DMS 273 treated with DMSO at 0.1 percent for 48 hours (cell line): ENCODE measurements at regions not wholly inside any gene's neighbourhood (a gene's known extent, or its start where the extent isn't known, plus 50 kb on each side); places are given as distances from the start of the nearest gene placed in this dataset.
"Not testable (repeated sequence)": the region's sequence is repeated elsewhere in the genome, so short reads cannot be mapped to it uniquely, and the experiment has no call there.

Experiments used
- DNase-seq: peaks from one replicate; lab custom pipeline; 2025; lab: John Stamatoyannopoulos, UW

DNA sequence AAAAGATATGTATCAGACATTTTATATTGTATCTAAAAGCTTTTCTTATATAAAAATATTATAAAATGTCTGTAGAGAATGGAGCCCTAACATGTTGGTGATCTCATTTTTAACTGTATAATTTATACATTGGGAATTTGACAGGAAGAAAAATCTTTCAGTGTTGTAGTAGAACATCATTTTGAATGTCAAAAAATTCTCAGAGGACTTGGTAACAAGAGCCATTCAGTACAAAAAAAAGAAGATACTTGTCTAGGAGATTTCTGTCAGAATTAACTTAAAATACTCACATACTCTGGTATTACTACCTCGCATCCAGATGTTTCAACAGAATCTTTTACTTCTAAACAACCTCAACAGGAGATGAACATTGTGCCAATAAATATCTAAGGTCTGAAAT is 1277.9 kb downstream of the ROBO2 start:
- DNase-seq, result no peak

DNA sequence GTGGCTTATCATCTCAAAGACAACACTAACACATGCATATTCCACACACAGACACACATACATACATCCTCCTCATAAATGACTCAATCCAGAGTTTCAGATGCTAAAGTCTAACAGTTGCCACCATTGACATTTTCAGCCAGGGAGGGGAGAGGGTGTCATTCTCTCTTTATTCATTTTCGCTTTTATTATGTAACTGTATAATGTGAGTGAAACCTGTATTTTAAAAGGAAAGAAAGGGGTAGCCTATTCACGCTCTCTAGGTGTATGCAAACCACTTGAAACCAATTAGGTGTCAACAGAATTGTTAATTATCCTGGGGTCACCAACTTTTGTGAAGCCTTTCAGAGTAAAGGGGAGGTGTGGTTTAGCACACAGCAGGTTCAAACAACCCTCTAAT is 1282.9 kb downstream of the ROBO2 start:
- no peak for DNase-seq

DNA sequence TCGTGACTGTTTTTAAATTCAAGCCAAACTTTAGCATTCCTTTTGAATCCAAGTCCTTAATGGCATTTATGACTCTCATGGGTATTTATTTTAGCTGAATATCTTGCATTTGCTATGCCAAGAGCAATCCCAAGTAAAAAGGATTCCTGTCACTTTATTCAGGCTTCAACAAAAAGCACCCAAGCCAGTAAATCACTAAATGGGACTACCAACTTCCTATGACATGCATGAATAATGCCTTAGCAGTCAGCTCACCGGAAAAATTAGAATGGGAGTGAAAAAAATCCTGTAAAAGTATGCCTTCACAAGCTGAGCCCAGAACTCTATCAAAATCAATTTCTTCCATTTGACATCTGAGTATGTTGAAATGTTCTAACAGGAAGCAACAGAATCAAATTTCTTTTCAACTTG is 1297.9 kb downstream of the ROBO2 start:
- DNase-seq, result no peak

DNA sequence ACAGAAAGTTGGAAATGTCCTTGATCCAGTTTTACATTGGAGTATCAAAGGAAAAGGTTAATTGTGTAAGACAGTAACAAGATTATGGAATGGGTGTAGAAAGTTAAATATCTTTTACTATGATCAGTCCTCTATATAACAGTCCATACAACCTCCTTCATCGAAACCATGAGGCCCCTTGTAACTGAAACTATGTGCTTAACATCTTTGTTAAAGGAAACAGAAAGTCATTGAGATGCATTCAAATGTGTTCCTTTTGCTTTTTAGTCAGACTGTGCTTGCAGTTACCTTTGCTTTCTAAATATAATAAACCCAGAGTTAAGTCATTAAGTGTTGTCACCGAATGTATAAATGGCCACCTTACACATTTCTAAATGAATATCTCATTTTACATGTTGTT is 1298.5 kb downstream of the ROBO2 start:
- no peak for DNase-seq

DNA sequence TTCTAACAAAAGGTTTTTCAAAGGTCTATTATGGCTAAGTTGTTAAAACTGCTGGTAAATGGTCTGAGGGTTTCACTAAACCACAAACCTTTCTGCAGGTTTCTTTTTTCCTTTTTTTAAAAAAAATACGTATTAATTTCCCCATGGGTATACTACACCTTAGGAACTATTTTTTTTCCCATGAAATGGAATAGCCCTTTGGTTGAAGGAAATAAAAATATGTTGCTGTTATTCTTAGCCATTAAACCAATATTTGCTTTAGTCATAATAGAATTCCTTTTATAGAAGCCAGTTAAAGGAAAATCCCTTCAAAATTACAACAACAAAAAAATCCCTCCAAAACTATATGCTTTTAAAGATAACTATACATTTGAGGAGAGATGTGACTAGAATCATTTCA is 1303.3 kb downstream of the ROBO2 start:
- no peak for DNase-seq

DNA sequence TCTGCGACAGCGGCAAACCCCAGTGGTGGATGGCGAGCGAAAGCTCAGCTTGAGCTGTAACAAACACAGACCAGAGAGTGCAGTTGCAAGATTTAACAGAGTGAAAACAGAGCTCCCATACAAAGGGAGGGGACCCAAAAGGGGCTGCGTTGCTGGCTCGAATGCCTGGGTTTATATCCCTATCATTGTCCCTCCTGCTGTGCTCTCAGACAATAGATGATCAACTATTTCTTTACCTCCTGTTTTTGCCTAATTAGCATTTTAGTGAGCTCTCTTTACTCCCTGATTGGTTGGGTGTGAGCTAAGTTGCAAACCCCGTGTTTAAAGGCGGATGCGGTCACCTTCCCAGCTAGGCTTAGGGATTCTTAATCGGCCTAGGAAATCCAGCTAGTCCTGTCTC is 1304.4 kb downstream of the ROBO2 start:
- not testable (repeated sequence) for DNase-seq

DNA sequence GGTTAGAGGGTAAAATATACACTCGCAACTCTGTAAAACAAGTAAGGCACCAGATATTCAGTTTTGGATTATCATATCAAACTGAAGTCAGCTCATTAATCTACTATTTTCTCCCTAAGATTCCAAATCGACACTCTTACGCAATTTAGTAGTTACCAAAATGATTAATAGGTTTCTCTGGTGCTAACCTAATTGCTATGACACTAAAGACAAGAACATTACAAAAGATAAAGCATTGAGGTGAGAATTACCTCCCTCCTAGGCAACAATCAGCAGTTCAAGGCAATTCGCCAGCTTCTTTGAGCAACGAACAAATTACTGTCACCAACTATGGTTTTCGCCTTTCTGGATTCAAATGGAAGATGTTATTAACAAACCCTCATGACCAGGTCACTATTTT is 1305.0 kb downstream of the ROBO2 start:
- DNase-seq, result no peak

DNA sequence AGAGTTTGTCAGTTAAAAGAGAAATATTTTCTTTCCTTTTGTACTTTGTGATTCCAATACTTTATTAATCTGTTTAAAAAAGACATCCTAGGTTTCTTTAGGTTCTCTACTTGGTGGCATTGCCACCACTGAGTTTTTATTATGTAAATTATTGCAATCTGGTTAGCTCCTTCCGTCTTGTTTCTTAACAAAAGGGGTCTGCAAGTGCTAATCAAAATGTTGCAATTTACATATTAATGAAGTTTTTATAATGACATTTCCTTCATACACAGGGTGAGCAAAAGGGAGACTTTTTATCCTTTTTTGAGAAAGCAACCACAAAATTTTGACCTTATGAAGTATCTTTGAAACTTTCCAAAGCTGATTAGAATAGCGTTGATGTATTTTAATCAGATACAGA is 1307.3 kb downstream of the ROBO2 start:
- DNase-seq, result no peak

DNA sequence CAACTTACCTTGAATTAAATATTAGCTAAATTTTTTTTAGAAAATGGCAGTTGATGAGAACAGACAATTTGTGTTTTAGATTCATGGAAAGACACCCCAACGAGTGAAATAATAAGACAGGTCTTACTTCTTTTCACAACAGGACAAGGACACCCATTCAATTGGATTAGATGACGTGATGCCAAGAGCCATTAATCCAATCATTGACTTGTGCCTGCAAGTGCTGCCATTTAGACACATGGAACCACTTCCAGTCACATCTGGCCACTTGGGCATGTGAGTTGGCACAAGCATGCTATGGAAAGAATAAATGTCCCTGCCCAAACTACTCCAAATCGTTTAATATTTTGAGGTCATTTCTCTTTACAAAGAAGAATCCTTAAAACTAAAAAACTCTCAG is 1308.8 kb downstream of the ROBO2 start:
- DNase-seq, result no peak

DNA sequence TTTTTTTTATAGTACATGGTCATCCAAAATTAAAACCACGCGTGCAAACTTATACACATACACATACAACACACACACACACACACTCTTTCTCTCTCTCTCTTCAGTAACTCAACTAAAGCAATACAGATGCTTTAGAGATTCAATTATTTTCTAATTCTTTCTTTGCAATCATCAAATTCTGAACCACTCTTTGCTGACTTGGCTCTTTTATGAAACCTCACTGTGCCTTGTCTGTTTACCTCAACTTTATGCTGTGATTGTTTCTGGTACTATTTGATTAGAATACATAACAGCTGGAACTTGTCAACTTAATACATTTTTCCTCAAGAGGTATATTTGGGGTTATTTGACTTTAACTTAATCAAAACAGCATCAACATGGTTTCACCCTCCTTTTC is 1309.7 kb downstream of the ROBO2 start:
- DNase-seq, result no peak

DNA sequence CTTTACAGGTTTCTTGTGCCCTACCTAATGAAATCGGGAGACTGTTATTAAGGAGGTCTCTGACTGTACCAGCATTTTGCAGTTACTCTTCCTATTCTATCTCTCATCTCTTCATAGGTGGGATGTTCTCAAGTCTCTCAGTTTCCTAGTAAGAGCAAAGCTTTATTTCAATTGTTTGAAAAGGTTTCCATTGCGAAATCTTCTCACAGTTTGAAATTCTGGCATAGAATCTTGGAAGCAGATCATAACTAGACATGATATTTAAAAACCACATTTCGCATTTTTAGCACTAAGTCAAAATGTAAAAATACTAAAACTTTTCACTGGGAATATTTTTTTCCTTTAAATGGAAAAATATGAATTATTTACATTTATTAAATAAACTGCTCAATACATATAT is 1311.4 kb downstream of the ROBO2 start:
- no peak for DNase-seq

DNA sequence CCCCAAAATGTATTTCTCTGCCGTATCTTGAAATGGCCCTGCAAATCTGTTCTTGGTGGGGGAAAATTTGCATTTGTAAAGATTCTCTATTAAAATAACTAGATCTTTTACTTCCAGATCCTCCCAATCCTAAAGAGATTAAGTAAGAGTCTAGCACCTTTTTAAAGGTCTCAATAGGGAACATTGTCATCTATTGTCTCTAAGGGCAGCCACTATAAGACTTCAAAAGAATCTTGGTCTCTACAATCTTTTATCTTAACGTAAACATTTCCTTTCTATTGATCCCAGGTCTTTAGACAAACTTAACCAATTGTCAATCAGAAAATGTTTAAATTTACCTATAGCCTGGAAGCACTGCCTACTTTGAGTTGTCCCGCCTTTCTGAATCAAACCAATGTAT is 1313.3 kb downstream of the ROBO2 start:
- DNase-seq, result no peak

DNA sequence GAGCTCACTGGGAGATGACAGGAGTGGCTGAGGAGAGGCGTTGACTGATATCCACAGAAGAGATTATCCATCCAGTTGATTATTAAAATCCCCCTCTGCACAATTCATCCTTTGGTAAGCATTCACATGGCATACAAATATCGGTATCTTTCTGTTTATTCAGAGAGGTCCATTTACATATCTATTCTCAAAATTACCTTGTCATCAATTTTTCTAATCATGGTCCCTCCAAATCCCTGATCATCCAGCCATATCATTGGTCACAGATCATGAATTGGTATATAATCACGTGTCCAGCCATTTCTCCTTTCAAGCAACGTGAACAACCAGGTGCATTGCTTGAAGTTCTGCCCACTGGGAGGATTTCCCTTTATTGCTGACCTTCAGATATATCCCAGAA is 1321.0 kb downstream of the ROBO2 start:
- no peak for DNase-seq

DNA sequence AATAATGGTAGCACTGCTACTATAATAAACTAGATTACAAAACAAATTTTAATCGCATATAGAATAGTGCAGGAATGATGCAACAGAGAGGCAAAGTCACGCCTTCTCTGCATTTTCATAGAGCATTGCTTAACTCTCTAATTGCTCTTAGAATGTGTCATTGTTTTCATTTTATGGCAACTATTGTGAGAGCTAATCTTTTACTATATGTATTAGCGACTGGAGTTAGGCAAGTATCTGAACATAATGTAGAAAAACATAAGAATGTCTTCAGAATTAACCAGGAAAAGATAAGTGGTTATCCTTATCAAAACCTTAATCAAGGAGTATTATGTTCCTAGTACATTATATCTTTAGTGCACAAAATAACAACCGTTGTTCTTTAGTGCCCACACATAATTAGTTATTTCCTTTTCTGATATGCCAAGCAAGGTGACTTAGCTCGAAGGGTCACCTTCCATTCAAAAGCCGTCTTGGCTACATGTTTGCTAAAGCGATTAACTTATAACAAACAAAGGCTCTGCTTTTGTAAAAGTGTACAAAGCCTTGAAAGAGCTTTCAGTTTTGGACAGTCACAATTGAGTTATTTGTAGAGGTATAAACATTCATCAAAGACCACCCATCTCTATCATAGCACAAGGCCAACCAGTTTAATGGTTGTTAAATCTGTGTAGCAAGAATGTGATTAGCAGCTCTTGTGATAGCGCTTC is 1328.9 kb downstream of the ROBO2 start:
- DNase-seq, result no peak

DNA sequence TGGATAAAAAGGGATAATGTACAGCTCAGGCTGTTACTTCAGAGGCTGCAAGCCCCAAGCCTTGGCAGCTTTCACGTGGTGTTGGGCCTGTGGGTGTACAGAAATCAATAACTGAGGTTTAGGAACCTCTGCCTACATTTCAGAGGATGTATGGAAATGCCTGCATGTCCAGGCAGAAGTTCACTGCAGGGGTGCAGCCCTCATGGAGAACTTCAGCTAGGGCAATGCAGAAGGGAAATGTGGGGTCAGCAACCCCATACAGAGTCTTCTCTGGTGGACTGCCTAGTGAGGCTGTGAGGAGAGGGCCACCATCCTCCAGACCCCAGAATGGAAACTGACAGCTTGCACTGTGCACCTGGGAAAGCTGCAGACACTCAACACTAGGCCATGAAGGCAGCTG is 1350.3 kb downstream of the ROBO2 start:
- DNase-seq, result no peak

DNA sequence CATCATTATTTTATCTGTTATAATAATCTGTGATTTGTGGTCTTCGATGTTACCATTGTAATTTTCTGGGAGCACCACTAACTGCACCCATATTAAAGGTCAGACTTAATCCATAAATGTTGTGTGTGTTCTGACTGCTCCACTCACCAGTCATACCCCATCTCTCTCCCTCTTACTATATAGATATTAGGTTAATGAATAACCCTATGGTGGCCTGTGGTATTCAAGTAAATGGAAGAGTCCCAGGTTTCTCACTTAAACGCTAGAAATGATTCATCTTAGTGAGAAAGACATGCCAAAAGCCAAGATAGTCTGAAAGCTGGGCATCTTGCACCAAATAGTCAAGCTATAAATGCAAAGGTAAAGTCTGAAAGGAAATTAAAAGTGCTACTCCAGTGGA is 1358.5 kb downstream of the ROBO2 start:
- no peak for DNase-seq

DNA sequence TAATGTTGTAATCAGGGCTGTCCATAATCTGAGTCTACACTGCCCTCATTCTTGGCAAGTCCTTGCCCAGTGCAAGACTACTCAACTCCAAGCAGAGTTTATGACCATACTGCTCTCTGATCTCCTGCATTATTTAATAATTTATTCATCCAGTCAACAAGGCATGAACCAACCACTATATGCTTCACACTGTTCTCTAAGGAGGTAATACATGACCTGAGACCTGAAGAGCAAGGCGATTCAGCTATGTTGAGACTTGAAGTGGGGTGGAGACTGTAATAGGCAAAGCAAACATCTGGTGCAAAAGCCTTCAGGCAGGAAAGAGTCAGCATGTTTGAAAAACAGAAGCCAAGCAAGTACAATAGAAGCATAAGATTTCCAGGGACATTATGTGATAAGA is 1362.8 kb downstream of the ROBO2 start:
- no peak for DNase-seq

DNA sequence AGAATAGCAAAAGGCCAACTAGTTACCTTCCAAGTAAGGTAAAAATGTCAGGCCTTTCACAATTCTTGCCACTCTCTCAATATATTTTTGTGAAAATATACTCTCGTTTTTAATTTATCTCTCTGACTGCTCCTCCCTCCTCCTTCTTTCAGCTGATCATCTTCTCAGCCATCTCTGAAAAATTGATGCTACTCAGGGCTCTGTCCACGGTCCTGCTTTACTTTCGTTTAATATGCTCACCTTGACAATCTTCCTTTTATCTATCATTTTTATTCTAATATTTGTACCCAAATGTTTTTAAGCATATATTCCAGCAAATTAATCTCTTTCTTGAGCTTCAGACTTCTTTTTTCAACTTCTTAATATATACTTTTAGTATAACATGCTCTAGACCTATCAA is 1362.1 kb downstream of the ROBO1 start:
- DNase-seq, result no peak

DNA sequence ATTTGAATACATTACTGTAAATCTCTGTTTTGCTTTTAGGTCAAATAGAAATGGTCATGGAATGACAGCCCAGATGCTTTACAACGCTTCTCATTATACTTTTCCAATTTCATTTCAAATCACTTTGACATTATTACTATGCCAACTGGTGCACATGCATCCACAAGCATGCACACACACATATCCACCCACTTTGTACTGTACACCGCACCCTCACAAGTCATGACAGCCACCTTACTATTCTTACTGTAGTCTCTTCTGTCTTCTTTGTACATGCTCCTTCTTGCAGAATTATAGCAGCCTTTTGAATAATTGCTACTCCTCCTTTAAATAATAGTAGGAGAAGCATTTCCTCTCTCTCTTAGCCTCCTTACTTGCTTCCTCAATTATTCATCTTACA is 1361.4 kb downstream of the ROBO1 start:
- no peak for DNase-seq

DNA sequence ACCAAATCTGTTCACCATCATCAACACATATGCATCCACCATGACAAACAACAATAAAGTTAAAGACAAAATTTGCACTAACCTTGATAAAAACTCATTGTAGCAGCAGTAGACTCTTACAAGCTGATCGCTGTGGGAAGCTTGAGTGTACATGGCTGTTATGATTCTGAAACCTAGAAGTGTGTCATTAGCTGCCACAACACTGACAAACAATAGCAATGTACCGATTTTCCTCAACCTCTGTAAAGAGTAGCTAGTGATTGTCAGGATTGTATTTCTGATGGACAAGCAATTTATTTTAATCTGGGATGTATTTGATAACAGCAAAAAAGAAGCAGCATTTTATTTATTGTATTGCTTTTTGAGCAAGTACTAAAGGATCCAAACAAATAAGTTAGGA is 1357.7 kb downstream of the ROBO1 start:
- DNase-seq, result no peak

DNA sequence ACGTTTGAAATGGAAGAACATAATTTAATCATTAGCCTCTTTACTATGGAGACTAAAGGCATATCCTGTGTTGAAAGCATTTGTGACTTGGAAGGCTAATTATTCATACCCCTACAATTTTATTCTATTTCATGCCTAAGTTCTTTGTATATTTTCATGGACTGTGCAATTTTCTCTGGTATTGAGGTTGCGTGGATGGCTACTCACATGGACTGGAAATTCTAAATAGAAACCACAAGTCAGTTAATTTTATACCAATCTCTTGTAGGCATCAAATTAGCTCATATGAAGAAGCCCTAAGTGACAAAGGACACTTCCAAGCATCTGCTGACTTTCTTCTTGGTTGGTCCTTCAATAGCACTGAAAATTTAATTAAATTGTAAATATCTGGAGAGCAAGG is 1353.5 kb downstream of the ROBO1 start:
- no peak for DNase-seq

DNA sequence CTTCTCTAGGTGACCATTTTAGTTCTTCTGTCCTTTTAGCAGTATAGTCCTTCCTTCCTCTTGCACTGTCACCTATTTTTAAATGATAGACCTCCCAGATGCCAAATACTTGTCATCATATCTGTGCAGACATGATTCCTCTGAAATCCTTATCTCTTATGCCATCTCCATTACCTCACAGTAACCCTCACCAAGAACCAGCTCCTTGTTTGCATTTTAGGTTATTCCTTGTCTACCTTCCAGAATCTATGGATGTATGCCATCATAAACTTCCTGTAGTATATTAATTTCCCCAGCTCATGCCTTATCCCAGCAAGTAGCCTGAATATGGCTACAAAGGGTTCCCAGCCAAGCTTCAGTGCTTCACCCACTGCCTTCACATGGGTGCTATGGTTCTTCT is 1347.2 kb downstream of the ROBO1 start:
- no peak for DNase-seq

DNA sequence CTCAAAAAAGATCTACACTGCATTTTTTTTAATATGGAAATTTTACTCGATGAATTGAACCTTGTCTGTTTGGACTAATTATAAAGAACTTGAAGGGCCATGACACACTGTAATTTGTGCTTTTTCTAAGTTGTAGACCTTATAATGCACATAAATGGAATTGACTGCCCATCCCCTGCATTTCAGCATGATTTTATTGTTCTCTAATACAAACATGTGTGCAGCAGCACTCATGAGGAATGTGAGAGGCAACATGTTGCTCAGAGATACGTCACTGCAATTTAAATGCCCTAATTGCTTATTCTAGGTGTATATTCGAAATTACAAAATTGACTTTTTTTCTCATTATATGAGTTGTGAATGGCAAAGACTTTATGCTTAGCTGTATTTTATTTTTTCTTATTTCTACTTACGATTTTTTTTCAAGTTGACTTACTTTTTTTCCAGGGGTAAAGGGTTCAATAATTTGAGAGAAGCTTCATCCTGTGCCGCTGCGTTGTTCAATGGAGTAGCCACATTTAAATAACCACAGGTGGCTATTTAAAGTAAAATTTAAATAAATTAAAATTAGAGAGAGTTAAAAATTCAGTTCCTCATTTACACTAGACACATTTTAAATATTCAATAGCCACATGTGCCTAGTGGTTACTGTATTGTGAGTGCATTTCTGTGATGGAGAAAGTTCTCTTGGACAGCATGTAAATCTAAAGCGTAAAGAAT is 1346.4 kb downstream of the ROBO1 start:
- DNase-seq, result no peak

DNA sequence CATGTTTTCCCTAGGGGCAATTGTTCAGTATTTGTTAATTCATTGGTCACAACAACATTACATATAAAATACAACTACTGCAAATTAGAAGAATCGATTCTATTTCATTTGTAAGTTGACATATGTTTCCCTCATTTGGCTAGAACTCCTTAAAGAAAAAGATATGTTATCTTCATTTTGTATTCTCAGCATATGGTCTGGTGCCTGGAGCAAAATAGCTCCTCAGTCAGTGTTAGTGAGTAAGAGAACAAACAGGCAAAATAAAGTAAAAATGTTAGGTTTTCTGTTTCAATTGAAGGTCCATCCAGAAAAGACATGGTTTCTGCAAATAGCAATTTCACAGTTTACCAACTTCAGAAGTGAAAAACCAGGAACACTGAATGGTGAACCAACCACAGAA is 1343.1 kb downstream of the ROBO1 start:
- no peak for DNase-seq
